IMR-90 (cell line): ENCODE measurements at regions not wholly inside any gene's neighbourhood (a gene's known extent, or its start where the extent isn't known, plus 50 kb on each side); places are given as distances from the start of the nearest gene placed in this dataset.

Experiments
- CTCF ChIP-seq: conservative IDR thresholded peaks from 2 replicates; pipeline ENCODE4 v1.5.1; 2012; ENCODE audit warnings: mild to moderate bottlenecking, low read depth, low read length, improper control_type of control experiment
- FOS ChIP-seq: fragments of 150-350 bp; IDR thresholded peaks from 2 replicates; pipeline ENCODE4 v1.6.1; 2016; ENCODE audit warnings: low read depth, low read length
- NFE2L2 ChIP-seq: fragments of 150-350 bp; IDR thresholded peaks from 2 replicates; pipeline ENCODE4 v1.6.1; 2016; ENCODE audit warnings: low read depth, mild to moderate bottlenecking, low read length
- POLR2A ChIP-seq: IDR thresholded peaks from 2 replicates; pipeline ENCODE4 v1.6.1; 2012; ENCODE audit warnings: mild to moderate bottlenecking, low read depth, low read length
- RFX5 ChIP-seq: IDR thresholded peaks from 2 replicates; pipeline ENCODE4 v1.8.0; 2012; ENCODE audit warnings: low read depth, mild to moderate bottlenecking, low read length, moderate library complexity

- TF ChIP-seq NFE2L2 (no peak), CTCF (no peak), RFX5 (no peak), FOS (no peak), POLR2A (no peak)
These were observed 211.1 kb upstream of the GALNT17 start for GRCh38 chr7:70920876-70921275.
